Fibroblast of skin of back (primary cell): ENCODE measurements at regions not wholly inside any gene's neighbourhood (a gene's known extent, or its start where the extent isn't known, plus 50 kb on each side); places are given as distances from the start of the nearest gene placed in this dataset.

Experiments
- DNase-seq: peaks from one replicate; pipeline ENCODE4 v3.0.0-alpha.2; 2013

DNA sequence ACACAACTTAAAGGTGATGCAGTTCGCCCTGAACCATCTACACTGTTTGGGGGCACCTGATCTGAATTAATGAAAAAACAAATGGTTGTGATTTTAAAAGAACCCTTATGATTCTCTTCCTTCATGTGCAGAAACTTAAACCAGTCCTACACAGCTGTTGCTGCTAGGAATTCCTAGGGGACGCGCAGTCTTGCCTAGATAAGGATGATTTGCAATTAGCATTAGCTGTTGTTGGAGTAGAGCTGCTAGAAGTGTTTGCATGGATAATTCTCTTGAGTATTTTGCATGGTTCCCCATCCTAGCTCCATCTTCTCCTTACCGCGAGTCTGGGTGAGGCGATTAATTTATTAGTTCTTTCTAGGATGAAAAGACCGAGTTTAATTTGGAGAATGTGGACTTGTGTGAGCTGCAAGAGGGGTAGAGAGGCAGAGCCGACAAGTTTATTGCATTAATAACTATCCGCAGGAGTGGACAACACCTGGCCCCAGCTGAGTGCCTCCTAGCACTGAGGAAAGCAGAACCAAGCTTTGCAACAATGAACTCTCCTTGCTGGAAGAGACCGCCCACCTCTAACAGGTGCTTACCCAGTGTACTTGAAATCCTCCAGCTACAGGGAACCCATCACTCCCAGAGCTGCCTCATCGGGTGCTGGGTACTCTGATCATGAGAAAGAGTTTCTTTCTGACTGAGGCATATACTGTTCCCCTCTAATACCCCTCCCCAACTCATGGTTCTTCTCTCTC, 75.0 kb upstream of the WNT7A start:
- DNase-seq: no peak

DNA sequence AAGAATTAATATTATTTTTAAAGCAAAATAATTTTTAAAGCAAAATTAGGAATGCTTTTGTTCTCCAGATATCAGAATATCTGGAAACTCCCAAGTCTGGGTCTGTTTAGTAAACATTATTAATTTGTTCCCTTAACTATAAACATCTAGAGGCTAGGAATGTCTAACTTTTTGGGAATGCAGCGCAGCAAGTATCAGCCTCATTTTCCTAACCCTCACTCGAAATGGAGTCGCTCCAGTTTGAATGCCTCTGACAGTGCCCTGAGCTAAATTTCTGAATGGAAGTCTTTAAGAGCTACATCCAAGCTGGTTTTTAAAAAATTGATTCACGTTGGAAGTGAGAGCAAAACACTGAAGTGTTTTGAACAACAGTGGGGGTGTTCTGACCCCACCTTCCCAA, 74.4 kb upstream of the WNT7A start:
- no peak for DNase-seq

DNA sequence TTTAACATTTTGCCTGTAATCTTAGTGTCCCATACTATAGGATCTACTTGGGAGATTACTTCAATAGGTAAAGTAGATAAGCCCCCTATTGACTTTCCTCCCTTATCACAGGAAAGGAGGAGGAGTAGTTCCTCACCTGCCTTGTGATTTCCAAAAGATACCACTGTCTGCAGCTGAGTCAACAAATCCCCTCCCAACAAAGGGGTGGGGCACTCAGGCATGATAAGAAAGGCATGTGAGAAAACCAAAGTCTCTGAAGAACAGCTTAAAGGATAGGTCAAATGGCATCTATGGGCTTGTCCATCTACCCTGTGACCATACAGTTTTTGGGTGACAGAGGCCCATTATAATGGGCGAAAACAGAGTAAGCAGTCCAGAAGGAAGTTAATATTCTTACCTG, 71.3 kb upstream of the WNT7A start:
- DNase-seq: no peak

DNA sequence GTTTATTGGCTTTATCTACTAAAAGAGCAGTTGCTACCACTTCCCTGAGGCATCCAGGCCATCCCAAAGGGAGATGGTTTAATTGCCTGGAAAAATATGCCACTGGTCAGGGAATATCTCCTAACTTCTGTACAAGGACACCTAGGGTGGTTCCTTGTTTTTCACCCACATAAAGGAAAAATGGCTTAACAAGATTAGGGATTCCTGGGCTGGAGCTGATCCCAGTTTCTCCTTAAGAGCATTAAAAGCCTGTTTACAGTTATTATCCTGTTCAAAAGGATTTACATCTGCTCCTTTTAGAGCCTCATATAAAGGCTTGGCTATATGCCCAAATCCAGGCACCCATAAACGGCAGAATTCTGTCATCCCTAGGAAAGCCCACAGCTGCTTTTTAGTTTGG, 70.2 kb upstream of the WNT7A start:
- DNase-seq: no peak

DNA sequence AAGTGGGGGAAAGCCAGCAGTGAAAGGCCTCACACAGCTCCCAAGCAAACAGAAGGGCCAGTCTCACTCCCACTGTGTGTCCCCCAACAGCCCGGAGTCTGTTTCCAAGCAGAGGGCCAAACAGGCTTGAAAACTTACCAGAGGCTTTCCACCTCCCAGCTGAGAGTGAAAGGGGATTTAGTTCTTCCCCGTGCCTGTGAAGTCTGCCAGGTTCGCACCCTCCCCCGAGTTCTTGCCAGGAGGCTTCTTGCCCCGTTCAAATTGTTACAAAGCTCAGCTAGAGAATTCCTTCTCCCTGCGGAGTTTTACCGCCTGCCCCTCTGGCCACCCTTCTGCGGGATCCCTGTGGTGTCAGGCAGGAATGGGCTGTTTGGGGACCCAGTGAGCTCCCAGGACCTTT, 68.0 kb upstream of the WNT7A start:
- DNase-seq: no peak

DNA sequence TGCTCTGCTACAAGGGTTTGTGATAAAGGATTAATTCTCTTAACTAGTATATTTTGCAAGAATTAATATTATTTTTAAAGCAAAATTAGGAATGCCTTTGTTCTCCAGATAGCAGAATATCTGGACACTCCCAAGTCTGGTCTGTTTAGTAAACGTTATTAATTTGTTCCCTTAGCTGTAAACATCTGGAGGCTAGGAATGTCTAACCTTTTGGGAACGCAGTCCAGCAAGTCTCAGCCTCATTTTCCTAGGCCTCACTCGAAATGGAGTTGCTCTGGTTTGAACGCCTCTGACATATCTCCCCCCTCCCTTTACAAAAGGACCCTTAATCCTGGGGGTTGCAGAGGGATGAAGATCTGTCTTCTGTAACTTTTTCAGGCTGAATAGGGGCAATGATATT, 59.3 kb upstream of the WNT7A start:
- DNase-seq: no peak

DNA sequence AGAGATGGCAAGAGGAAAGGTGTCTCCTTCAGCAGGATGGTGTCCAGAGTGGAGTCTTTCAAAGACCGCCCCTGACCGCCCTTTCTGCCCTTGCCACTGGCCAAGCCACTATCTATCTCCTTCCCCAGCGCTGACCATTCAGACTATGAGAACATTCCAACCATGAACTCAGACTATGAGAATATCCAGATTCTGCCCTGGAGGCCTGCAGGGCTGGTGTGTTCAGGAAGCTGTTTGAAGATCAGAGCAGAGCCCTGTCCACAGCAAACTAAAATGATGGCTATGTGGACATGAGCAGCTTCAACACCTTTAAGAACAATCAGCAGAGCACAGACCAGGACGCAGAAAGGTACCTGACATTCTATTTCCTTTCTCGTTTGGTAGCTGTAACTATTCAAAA, 57.3 kb upstream of the WNT7A start:
- DNase-seq: no peak

DNA sequence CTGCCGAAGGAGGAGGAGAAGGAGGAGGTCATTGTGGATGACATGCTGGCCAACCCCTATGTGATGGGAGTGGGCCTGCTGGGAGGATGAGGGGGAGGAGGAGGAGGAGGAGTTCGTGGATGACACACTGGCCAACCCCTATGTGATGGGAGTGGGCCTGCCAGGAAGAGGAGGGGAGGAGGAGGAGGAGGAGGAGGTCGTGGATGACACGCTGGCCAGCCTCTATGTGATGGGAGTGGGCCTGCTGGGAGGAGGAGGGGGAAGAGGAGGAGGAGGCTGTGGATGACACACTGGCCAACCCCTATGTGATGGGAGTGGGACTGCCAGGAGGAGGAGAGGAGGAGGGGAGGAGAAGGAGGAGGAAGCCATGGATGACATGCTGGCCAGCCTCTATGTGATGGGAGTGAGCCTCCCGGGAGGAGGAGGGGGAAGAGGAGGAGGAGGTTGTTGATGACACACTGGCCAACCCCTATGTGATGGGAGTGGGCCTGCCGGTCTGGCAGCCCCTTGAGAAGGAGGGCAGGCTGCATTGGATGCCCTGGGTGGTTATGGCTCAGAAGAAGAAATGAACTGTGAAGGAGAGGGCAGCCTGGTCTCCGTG, 55.7 kb upstream of the WNT7A start:
- no peak for DNase-seq

DNA sequence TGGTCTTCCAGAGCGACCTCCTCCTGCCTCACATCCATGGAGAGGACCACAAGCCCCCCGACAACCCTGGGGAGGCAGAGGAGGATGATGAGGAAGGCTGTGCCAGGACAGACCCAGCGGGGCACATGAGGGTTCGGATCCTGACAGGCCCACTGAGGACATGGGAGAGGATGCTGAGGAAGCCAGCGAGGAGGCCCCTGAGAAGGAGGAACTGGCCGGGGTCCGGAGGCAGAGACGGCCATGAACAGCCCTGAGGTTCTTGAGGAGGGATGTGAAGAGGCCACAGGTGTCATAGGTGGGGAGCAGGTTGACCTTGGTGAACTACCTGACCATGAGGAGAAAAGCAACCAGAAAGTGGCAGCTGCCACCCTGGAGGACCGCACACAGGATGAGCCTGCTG, 54.9 kb upstream of the WNT7A start:
- no peak for DNase-seq

DNA sequence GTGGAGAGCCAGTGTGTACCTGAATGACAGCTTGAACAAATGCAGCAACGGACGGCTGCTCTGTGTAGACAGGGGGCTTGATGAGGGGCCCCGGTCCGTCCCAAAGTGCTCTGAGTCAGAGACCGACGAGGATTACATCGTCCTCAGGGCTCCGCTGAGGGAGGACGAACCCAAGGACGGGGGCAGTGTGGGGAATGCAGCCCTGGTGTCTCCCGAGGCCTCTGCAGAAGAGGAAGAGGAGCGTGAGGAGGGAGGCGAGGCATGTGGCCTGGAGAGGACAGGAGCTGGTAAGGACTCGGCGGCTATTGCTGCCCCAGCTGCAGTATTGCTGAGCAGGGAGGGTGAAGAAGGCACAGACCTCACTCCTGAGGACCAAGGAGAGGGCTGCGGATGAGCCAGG, 54.4 kb upstream of the WNT7A start:
- no peak for DNase-seq

DNA sequence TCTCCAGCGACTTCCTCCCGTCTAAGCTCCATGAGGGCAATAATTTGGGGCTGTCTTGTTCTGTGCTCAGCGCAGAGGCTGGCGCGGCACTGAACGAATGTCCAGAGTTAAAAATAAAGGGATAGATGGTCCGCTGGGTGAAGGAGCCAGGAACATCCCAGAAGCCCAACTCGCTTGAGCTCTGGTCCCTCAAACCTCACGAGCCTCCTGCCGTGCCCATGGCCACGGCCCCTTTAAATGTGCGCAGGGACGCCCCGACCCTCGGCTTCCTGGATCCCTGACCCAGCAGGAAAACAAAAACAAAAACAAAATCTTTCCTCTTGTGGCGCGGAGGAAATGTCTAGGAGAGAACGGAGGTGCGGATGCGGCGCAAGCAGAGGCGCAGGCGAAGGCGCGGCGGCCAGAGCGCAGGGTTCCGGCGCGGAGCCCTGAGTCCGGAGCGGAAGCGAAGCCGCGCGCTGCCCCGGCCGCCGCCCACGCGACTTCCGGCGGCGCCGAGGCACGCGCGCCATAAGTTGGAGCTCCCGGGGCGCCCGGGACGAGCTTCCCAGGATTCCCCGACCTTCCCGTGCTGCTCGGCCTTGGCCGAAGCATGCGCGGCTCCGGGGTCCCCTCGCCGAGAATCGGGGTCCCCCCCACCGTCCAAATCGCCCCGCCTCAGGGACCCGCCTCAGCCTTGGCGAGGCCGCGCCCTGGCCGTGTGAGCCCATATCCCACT, 52.9 kb upstream of the WNT7A start:
- peak; percentile 26 for DNase-seq

DNA sequence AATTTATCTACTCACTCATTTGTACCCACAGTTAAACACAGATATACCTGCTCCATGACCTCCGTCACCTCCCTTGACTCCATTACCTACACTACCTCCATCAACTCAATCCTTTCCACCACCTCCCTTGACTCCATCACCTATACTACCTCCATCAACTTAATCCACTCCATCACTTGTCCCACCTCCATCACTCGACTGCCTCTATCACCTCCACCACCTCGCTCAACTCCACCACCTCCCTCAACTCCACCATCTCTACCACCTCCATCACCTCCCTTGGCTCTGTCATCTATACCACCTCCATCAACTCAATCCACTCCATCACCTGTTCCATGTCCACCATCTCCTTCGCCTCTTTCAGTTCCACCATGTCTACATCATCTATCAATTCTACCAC, 51.3 kb upstream of the WNT7A start:
- no peak for DNase-seq
